GM12878 (cell line): ENCODE measurements at regions not wholly inside any gene's neighbourhood (a gene's known extent, or its start where the extent isn't known, plus 50 kb on each side); places are given as distances from the start of the nearest gene placed in this dataset.

Experiments used
- ATAC-seq: fragments of 200-7000 bp; cut with Tn5 transposase; 3 replicates; pipeline ENCODE4 v1.9.1; 2020; ENCODE audit warnings: mild to moderate bottlenecking, moderate library complexity
- BruUV-seq: library from RNA; stranded (reverse); fragments of 400-500 nt; replicated peaks from 2 replicates; lab custom pipeline; 2021; lab: Mats Ljungman, UMichigan
- CTCF ChIA-PET: fragments of 300-600 bp; sonication (Branson Sonifier 250); formaldehyde crosslinking; extraction: SDS; loops from one replicate; lab custom pipeline; 2021; ENCODE audit warnings: inconsistent platforms; lab: Yijun Ruan, JAX
- POLR2A ChIA-PET: fragments of 350-600 bp; formaldehyde crosslinking; extraction: SDS; loops from one replicate; lab custom pipeline; 2021; ENCODE audit warnings: inconsistent platforms; lab: Charles Lee
- RAD21 ChIA-PET: fragments of 300-600 bp; sonication (Branson Sonifier 250); formaldehyde crosslinking; loops from one replicate; lab custom pipeline; 2023; ENCODE audit warnings: antibody characterized with exemption; ENCODE audit not compliant: unreplicated experiment; lab: Charles Lee
- SMC1A ChIA-PET: fragments of 300-600 bp; sonication (Branson Sonifier 250); formaldehyde crosslinking; loops from one replicate; lab custom pipeline; 2023; ENCODE audit not compliant: unreplicated experiment, uncharacterized antibody; lab: Charles Lee
- DNase-seq: peaks from one replicate; pipeline ENCODE4 v3.0.0-alpha.2; 2011; ENCODE audit warnings: low read depth, low spot score
- FAIRE-seq: peaks from 3 replicates; lab custom pipeline; 2011; peaks lifted over from hg19 to GRCh38; lab: Jason Lieb, UNC
- H2AFZ ChIP-seq: 2 replicates; pipeline ENCODE4 v1.6.0; 2011; ENCODE audit warnings: low read depth, low read length, control low read depth; ENCODE audit not compliant: control insufficient read depth
- H3K27ac ChIP-seq: 2 replicates; pipeline ENCODE4 v1.5.1; 2011; ENCODE audit warnings: control low read depth; ENCODE audit not compliant: control insufficient read depth, insufficient read depth
- H3K27me3 ChIP-seq, 2 experiments: replicated peaks in 1 of 2; 2 replicates each; pipeline versions ENCODE4 v1.6.0 to v1.6.1; 2011; ENCODE audit warnings: low read length in 1 of 2; ENCODE audit not compliant: control insufficient read depth in 2 of 2, insufficient read depth in 2 of 2
- H3K36me3 ChIP-seq, 2 experiments: 2 replicates each; pipeline ENCODE4 v1.5.1; 2011; ENCODE audit warnings: low read length in 1 of 2; ENCODE audit not compliant: control insufficient read depth in 2 of 2, insufficient read depth in 2 of 2
- H3K4me1 ChIP-seq: 2 replicates; pipeline ENCODE4 v1.6.1; 2011; ENCODE audit warnings: mild to moderate bottlenecking, low read length, moderate library complexity, mixed read lengths; ENCODE audit not compliant: control insufficient read depth, insufficient read depth
- H3K4me2 ChIP-seq: 2 replicates; pipeline ENCODE4 v1.6.0; 2011; ENCODE audit warnings: control low read depth; ENCODE audit not compliant: control insufficient read depth, insufficient read depth
- H3K4me3 ChIP-seq: fragments of 200-600 bp; sonication (generic); 2 replicates; pipeline ENCODE4 v1.5.1; 2016
- H3K79me2 ChIP-seq: 2 replicates; pipeline ENCODE4 v1.6.0; 2011; ENCODE audit warnings: low read length; ENCODE audit not compliant: control insufficient read depth, insufficient read depth
- H3K9ac ChIP-seq: 2 replicates; pipeline ENCODE4 v1.8.0; 2011; ENCODE audit warnings: low read length, control low read depth, mixed read lengths; ENCODE audit not compliant: control insufficient read depth, insufficient read depth
- H3K9me3 ChIP-seq: replicated peaks from 3 replicates; pipeline ENCODE4 v1.5.1; 2011; ENCODE audit warnings: mild to moderate bottlenecking, low read length; ENCODE audit not compliant: control insufficient read depth, insufficient read depth
- H4K20me1 ChIP-seq: 2 replicates; pipeline ENCODE4 v1.6.0; 2011; ENCODE audit not compliant: control insufficient read depth, insufficient read depth
- BHLHE40 ChIP-seq, 2 experiments: fragments of 450-650 bp in 1 of 2; IDR thresholded peaks; 2 replicates each; pipeline ENCODE4 v1.6.1; 2011 to 2017; ENCODE audit warnings: low read depth in 2 of 2, borderline replicate concordance in 1 of 2, improper control_type of control experiment in 1 of 2, low read length in 1 of 2, mild to moderate bottlenecking in 1 of 2
- BMI1 ChIP-seq: fragments of 450-650 bp; IDR thresholded peaks from 2 replicates; pipeline ENCODE4 v1.6.1; 2016; ENCODE audit warnings: mild to moderate bottlenecking, moderate library complexity, borderline replicate concordance
- GABPA ChIP-seq: IDR thresholded peaks from 2 replicates; pipeline ENCODE4 v1.6.1; 2014; ENCODE audit warnings: antibody characterized with exemption, low read depth, mild to moderate bottlenecking, inconsistent platforms
- HDAC2 ChIP-seq: fragments of 200-600 bp; sonication (generic); IDR thresholded peaks from 2 replicates; pipeline ENCODE4 v1.6.1; 2017
- KDM1A ChIP-seq: fragments of 200-600 bp; sonication (generic); IDR thresholded peaks from 2 replicates; pipeline ENCODE4 v1.6.1; 2016; ENCODE audit warnings: borderline replicate concordance
- LARP7 ChIP-seq: fragments of 450-650 bp; IDR thresholded peaks from 2 replicates; pipeline ENCODE4 v1.6.1; 2017; ENCODE audit warnings: mild to moderate bottlenecking
- POLR2A ChIP-seq: IDR thresholded peaks from 2 replicates; pipeline ENCODE4 v1.6.1; 2011; ENCODE audit warnings: low read depth, mild to moderate bottlenecking, low read length
- RUNX3 ChIP-seq: IDR thresholded peaks from 2 replicates; pipeline ENCODE4 v1.6.1; 2012; ENCODE audit warnings: low read length, inconsistent platforms
- SPI1 ChIP-seq: IDR thresholded peaks from 2 replicates; pipeline ENCODE4 v1.6.1; 2011; ENCODE audit warnings: low read depth, mild to moderate bottlenecking, low read length, moderate library complexity, borderline replicate concordance; ENCODE audit not compliant: insufficient read depth
- SUPT20H ChIP-seq: IDR thresholded peaks from 2 replicates; pipeline ENCODE4 v1.6.1; 2011; ENCODE audit warnings: low read depth, mild to moderate bottlenecking, low read length, moderate library complexity, borderline replicate concordance; ENCODE audit not compliant: control insufficient read depth
- SUZ12 ChIP-seq: fragments of 200-600 bp; sonication (generic); IDR thresholded peaks from one replicate; pipeline ENCODE4 v1.6.1; 2018; ENCODE audit warnings: antibody characterized with exemption, mild to moderate bottlenecking; ENCODE audit not compliant: unreplicated experiment
- TARDBP ChIP-seq: IDR thresholded peaks from 2 replicates; pipeline ENCODE4 v1.6.1; 2016; ENCODE audit warnings: borderline replicate concordance
- USF1 ChIP-seq: IDR thresholded peaks from 2 replicates; pipeline ENCODE4 v1.6.1; 2011; ENCODE audit warnings: borderline replicate concordance, low read depth, mild to moderate bottlenecking, moderate library complexity, mixed read lengths, low read length; ENCODE audit not compliant: insufficient read depth; ENCODE audit errors: extremely low read length
- ZBED1 ChIP-seq: IDR thresholded peaks from 2 replicates; pipeline ENCODE4 v1.6.1; 2016; ENCODE audit warnings: borderline replicate concordance
- WGBS: methylation state at CpG from one replicate; pipeline ENCODE4 v1.1.6; 2016; ENCODE audit warnings: low lambda C conversion rate; ENCODE audit not compliant: insufficient replicate concordance, insufficient coverage; ENCODE audit errors: missing lambda C conversion rate; 5-methylcytosine and 5-hydroxymethylcytosine counted together
- in situ Hi-C: fragments of 300-500 bp; cut with MboI; formaldehyde crosslinking; loops from 9 replicates; pipeline ENCODE4 v1.14.3; 2018; ENCODE audit warnings: mixed read lengths
- intact Hi-C: fragments of 100-400 bp; cut with micrococcal nuclease; formaldehyde crosslinking; loops from one replicate; pipeline ENCODE4 v1.14.2; 2022; ENCODE audit not compliant: unreplicated experiment

GRCh38 chr5:123907349-123907748 lies 395.4 kb downstream of the CSNK1G3 start:
- ChIA-PET RAD21 (interaction anchor here (1.0 kb wide), 1 partner anchor 237 kb away, joined by 3 read pairs; no protein-coding TSS in a partner anchor), CTCF (no interaction called here), SMC1A (interaction anchor here (1.5 kb wide), 1 partner anchor 18 kb away, joined by 3 read pairs; no protein-coding TSS in a partner anchor), POLR2A (no interaction called here)
- ATAC-seq: peak; percentile 25; the same call in 1 of the 3 replicates
- 30% methylated on average over 3 of the region's 3 CpGs for WGBS
- BruUV-seq: no TSS peak
- no peaks in the 10 kb centered on the region for H3K79me2 ChIP-seq
- no peaks in the 10 kb centered on the region for H3K4me1 ChIP-seq
- no peaks in the 10 kb centered on the region for H3K36me3 ChIP-seq
- no peaks in the 10 kb centered on the region for H3K27me3 ChIP-seq
- DNase-seq: no peak
- no peak overlapping the region for H3K9ac ChIP-seq
- no peaks in the 10 kb centered on the region for H3K9me3 ChIP-seq
- in situ Hi-C loops: no loop called here
- H3K27ac ChIP-seq: no peak overlapping the region
- no peak for FAIRE-seq
- no peak overlapping the region for H3K4me2 ChIP-seq
- no peak overlapping the region for H3K4me3 ChIP-seq
- TF ChIP-seq RUNX3 (no peak), HDAC2 (no peak), SUPT20H (no peak), BHLHE40 (IDR thresholded peaks at IDR 0.05; ENCODE audit: borderline replicate concordance in 1 of 2, low read depth in 2 of 2, low read length in 1 of 2) (peak in 1 of 2 experiments; percentile 30; a peak in 1 of 4 replicates), SPI1 (peak; percentile 61), GABPA (no peak)
- intact Hi-C loops: no loop called here
- no peak overlapping the region for H2AFZ ChIP-seq
- H4K20me1 ChIP-seq: no peaks in the 10 kb centered on the region

- Histone ChIP-seq H3K9ac (no peak overlapping the region), H3K27ac (no peak overlapping the region), H3K4me2 (no peak overlapping the region), H3K4me3 (no peak overlapping the region), H3K79me2 (no peaks in the 10 kb centered on the region), H2AFZ (no peak overlapping the region), H3K9me3 (no peaks in the 10 kb centered on the region), H3K36me3 (no peaks in the 10 kb centered on the region), H3K4me1 (no peaks in the 10 kb centered on the region), H4K20me1 (no peaks in the 10 kb centered on the region), H3K27me3 (no peaks in the 10 kb centered on the region)
- CTCF ChIA-PET: no interaction called here
- BruUV-seq: no TSS peak
- WGBS: 0% methylated on average over 4 of the region's 4 CpGs
- no peak for TF ChIP-seq LARP7
- no peak for TF ChIP-seq BMI1
- TF ChIP-seq KDM1A: no peak
- no peak for TF ChIP-seq SUZ12
- TF ChIP-seq POLR2A: no peak
- TF ChIP-seq TARDBP: no peak
- TF ChIP-seq USF1: no peak
- TF ChIP-seq ZBED1: no peak
- intact Hi-C loops: no loop called here
- RAD21 ChIA-PET: interaction anchor here (1.0 kb wide), 1 partner anchor 236 kb away, joined by 3 read pairs; no protein-coding TSS in a partner anchor
- POLR2A ChIA-PET: no interaction called here
- in situ Hi-C loops: no loop called here
- DNase-seq (no peak), ATAC-seq (peak; percentile 38; the same call in 2 of the 3 replicates), FAIRE-seq (no peak)
- SMC1A ChIA-PET: interaction anchor here (1.5 kb wide), 1 partner anchor 18 kb away, joined by 3 read pairs; no protein-coding TSS in a partner anchor
Observed at GRCh38 chr5:123906698-123907295, 394.8 kb downstream of the CSNK1G3 start.
